K562 (cell line): ENCODE measurements at regions not wholly inside any gene's neighbourhood (a gene's known extent, or its start where the extent isn't known, plus 50 kb on each side); places are given as distances from the start of the nearest gene placed in this dataset.

Experiments
- AFF1 ChIP-seq, 2 experiments: fragments of 450-650 bp; IDR thresholded peaks; 2 replicates each; pipeline ENCODE4 v1.6.1; 2018; ENCODE audit warnings: mild to moderate bottlenecking in 2 of 2, low read depth in 1 of 2; ENCODE audit not compliant: partially characterized antibody in 2 of 2
- ARHGAP35 ChIP-seq: fragments of 450-650 bp; IDR thresholded peaks from 2 replicates; pipeline ENCODE4 v1.6.1; 2018; ENCODE audit not compliant: partially characterized antibody
- BRCA1 ChIP-seq, 2 experiments: fragments of 450-650 bp in 1 of 2; sonication (generic) in 1 of 2; formaldehyde crosslinking in 1 of 2; IDR thresholded peaks; 2 replicates each; pipeline versions ENCODE4 v1.5.0 to v1.6.1; 2017 to 2020; ENCODE audit warnings: mild to moderate bottlenecking in 1 of 2, missing genetic modification reagents in 1 of 2
- CBFA2T3 ChIP-seq: fragments of 450-650 bp; IDR thresholded peaks from 2 replicates; pipeline ENCODE4 v1.6.1; 2017
- CTBP1 ChIP-seq: fragments of 450-650 bp; IDR thresholded peaks from 2 replicates; pipeline ENCODE4 v1.6.1; 2016; ENCODE audit warnings: borderline replicate concordance
- DDX20 ChIP-seq: fragments of 450-650 bp; IDR thresholded peaks from 2 replicates; pipeline ENCODE4 v1.6.1; 2016; ENCODE audit warnings: missing genetic modification characterization, low read depth, mild to moderate bottlenecking, missing compliant biosample characterization, moderate library complexity
- DPF2 ChIP-seq: fragments of 450-650 bp; IDR thresholded peaks from 2 replicates; pipeline ENCODE4 v1.6.1; 2016
- EWSR1 ChIP-seq: fragments of 450-650 bp; IDR thresholded peaks from 2 replicates; pipeline ENCODE4 v1.6.1; 2018; ENCODE audit warnings: borderline replicate concordance, mild to moderate bottlenecking, low read depth, moderate library complexity; ENCODE audit not compliant: partially characterized antibody
- FOXJ3 ChIP-seq: sonication (generic); formaldehyde crosslinking; IDR thresholded peaks from 2 replicates; pipeline ENCODE4 v1.4.0; 2020; ENCODE audit warnings: mild to moderate bottlenecking, missing genetic modification reagents
- HDAC3 ChIP-seq: fragments of 450-650 bp; IDR thresholded peaks from 2 replicates; pipeline ENCODE4 v1.6.1; 2018; ENCODE audit warnings: borderline replicate concordance, mild to moderate bottlenecking, moderate library complexity; ENCODE audit not compliant: partially characterized antibody
- KDM4B ChIP-seq, 2 experiments: fragments of 450-650 bp in 1 of 2; sonication (generic) in 1 of 2; IDR thresholded peaks; 2 replicates each; pipeline ENCODE4 v1.6.1; 2016 to 2017; ENCODE audit warnings: borderline replicate concordance in 2 of 2, antibody characterized with exemption in 1 of 2, low read depth in 1 of 2, mild to moderate bottlenecking in 1 of 2
- MYC ChIP-seq, 2 experiments: fragments of 250-450 bp in 1 of 2; sonication (Bioruptor Pico) in 1 of 2; IDR thresholded peaks; 2 replicates each; pipeline versions ENCODE4 v1.5.1 to v1.6.1; 2012 to 2021; ENCODE audit warnings: low read depth in 2 of 2, borderline replicate concordance in 1 of 2, improper control_type of control experiment in 1 of 2, low read length in 1 of 2, mild to moderate bottlenecking in 1 of 2, moderate library complexity in 1 of 2
- NCOR1 ChIP-seq: fragments of 450-650 bp; IDR thresholded peaks from 2 replicates; pipeline ENCODE4 v1.6.1; 2016; ENCODE audit warnings: mild to moderate bottlenecking, moderate library complexity
- RBM34 ChIP-seq: fragments of 200-400 bp; formaldehyde crosslinking; IDR thresholded peaks from 2 replicates; pipeline ENCODE4 v1.6.1; 2018; ENCODE audit warnings: low read length, borderline replicate concordance; ENCODE audit not compliant: insufficient read depth
- SAP30 ChIP-seq: fragments of 200-600 bp; sonication (generic); IDR thresholded peaks from 2 replicates; pipeline ENCODE4 v1.6.1; 2012; ENCODE audit warnings: borderline replicate concordance, low read depth, mild to moderate bottlenecking, moderate library complexity, low read length, control low read depth, inconsistent platforms; ENCODE audit not compliant: insufficient read depth, poor library complexity, severe bottlenecking
- SIN3B ChIP-seq: fragments of 450-650 bp; IDR thresholded peaks from 2 replicates; pipeline ENCODE4 v1.6.1; 2017; ENCODE audit warnings: low read depth, mild to moderate bottlenecking, moderate library complexity
- SMARCA4 ChIP-seq: fragments of 450-650 bp; IDR thresholded peaks from 2 replicates; pipeline ENCODE4 v1.6.1; 2016
- SREBF1 ChIP-seq: fragments of 150-350 bp; IDR thresholded peaks from 2 replicates; pipeline ENCODE4 v1.6.1; 2014; ENCODE audit warnings: antibody characterized with exemption, low read depth, low read length, borderline replicate concordance
- TFAM ChIP-seq: fragments of 250-450 bp; sonication (Bioruptor Pico); conservative IDR thresholded peaks from 2 replicates; pipeline ENCODE4 v1.5.0; 2021; ENCODE audit warnings: mild to moderate bottlenecking, moderate library complexity
- ZEB2 ChIP-seq: fragments of 450-650 bp; IDR thresholded peaks from 2 replicates; pipeline ENCODE4 v1.6.1; 2016
- ZFP30 ChIP-seq: fragments of 250-450 bp; sonication (Bioruptor Pico); IDR thresholded peaks from 2 replicates; pipeline ENCODE4 v1.8.0; 2022; ENCODE audit warnings: moderate library complexity, mild to moderate bottlenecking, inconsistent platforms, borderline replicate concordance
- ZNF165 ChIP-seq: fragments of 250-450 bp; sonication (Bioruptor Pico); IDR thresholded peaks from 2 replicates; pipeline ENCODE4 v1.4.0; 2020; ENCODE audit warnings: borderline replicate concordance
- ZNF584 ChIP-seq: fragments of 200-800 bp; sonication (Bioruptor generic); IDR thresholded peaks from 2 replicates; pipeline ENCODE4 v1.6.1; 2016; ENCODE audit warnings: low read depth, mild to moderate bottlenecking, missing genetic modification characterization, missing compliant biosample characterization
- ZNF76 ChIP-seq: fragments of 250-450 bp; sonication (Bioruptor Pico); IDR thresholded peaks from 2 replicates; pipeline ENCODE4 v1.4.0; 2020; ENCODE audit warnings: mild to moderate bottlenecking, moderate library complexity, borderline replicate concordance
- TF ChIP-seq, protein P1 (sequence below): fragments of 200-400 bp; formaldehyde crosslinking; IDR thresholded peaks from 2 replicates; pipeline ENCODE4 v1.6.1; 2017; ENCODE audit warnings: mild to moderate bottlenecking, low read depth, low read length, moderate library complexity

DNA sequence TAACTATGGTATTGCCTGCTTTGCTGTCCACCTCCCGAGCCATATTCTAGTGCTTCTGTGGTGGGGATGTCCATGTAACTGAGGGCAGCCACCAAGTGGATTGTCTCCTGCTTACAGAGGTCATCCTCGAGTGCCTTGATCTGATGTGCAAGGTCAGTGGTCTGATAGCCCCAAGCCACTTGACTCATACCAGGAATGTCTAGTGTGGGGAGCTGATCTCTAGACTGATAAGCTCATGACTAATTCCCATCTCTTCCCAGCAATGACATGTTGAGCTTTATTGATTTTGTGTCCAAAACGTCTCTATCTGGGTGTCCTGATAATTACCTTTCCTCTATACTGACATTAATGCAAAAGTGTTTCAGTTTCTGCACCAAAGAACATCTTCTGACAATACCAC lies 168.4 kb upstream of the WDR1 start (continued):
- TF ChIP-seq BRCA1 (IDR thresholded peaks at IDR 0.05) (no peak), BRCA1 (CRISPR knock-in tag; IDR thresholded peaks at IDR 0.05) (no peak), MYC (IDR thresholded peaks at IDR 0.05; ENCODE audit: low read depth, low read length) (no peak), MYC (CRISPR knock-in tag; IDR thresholded peaks at IDR 0.05; ENCODE audit: borderline replicate concordance, low read depth) (no peak), NCOR1 (peak; percentile 58), AFF1 (IDR thresholded peaks at IDR 0.05; ENCODE audit: low read depth in 1 of 2, partially characterized antibody in 2 of 2) (no peak), ZNF165 (no peak), ZNF76 (CRISPR knock-in tag) (no peak), HDAC3 (no peak), TFAM (CRISPR knock-in tag) (no peak), ZEB2 (peak; percentile 69; the same call in 1 of the 2 replicates), SAP30 (no peak), SIN3B (no peak), RBM34 (no peak), DDX20 (tag) (no peak), ARHGAP35 (no peak), KDM4B (IDR thresholded peaks at IDR 0.05; ENCODE audit: borderline replicate concordance in 2 of 2, low read depth in 1 of 2) (no peak), ZNF584 (CRISPR knock-in tag) (no peak), SMARCA4 (peak; percentile 77), EWSR1 (no peak), ZFP30 (CRISPR knock-in tag) (no peak), DPF2 (peak; percentile 73), CTBP1 (peak; percentile 87), FOXJ3 (CRISPR knock-in tag) (no peak), CBFA2T3 (peak; percentile 67), SREBF1 (no peak)
- TF ChIP-seq, protein P1, sequence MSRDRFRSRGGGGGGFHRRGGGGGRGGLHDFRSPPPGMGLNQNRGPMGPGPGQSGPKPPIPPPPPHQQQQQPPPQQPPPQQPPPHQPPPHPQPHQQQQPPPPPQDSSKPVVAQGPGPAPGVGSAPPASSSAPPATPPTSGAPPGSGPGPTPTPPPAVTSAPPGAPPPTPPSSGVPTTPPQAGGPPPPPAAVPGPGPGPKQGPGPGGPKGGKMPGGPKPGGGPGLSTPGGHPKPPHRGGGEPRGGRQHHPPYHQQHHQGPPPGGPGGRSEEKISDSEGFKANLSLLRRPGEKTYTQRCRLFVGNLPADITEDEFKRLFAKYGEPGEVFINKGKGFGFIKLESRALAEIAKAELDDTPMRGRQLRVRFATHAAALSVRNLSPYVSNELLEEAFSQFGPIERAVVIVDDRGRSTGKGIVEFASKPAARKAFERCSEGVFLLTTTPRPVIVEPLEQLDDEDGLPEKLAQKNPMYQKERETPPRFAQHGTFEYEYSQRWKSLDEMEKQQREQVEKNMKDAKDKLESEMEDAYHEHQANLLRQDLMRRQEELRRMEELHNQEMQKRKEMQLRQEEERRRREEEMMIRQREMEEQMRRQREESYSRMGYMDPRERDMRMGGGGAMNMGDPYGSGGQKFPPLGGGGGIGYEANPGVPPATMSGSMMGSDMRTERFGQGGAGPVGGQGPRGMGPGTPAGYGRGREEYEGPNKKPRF, result no peak
